ENCODE measurements at regions not wholly inside any gene's neighbourhood (a gene's known extent, or its start where the extent isn't known, plus 50 kb on each side); places are given as distances from the start of the nearest gene placed in this dataset.

- TF ChIP-seq, protein P1, sequence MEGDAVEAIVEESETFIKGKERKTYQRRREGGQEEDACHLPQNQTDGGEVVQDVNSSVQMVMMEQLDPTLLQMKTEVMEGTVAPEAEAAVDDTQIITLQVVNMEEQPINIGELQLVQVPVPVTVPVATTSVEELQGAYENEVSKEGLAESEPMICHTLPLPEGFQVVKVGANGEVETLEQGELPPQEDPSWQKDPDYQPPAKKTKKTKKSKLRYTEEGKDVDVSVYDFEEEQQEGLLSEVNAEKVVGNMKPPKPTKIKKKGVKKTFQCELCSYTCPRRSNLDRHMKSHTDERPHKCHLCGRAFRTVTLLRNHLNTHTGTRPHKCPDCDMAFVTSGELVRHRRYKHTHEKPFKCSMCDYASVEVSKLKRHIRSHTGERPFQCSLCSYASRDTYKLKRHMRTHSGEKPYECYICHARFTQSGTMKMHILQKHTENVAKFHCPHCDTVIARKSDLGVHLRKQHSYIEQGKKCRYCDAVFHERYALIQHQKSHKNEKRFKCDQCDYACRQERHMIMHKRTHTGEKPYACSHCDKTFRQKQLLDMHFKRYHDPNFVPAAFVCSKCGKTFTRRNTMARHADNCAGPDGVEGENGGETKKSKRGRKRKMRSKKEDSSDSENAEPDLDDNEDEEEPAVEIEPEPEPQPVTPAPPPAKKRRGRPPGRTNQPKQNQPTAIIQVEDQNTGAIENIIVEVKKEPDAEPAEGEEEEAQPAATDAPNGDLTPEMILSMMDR (IDR thresholded peaks at IDR 0.05; ENCODE audit: insufficient read depth in 1 of 2, low read depth in 1 of 2, low read length in 1 of 2, severe bottlenecking in 1 of 2, unreplicated experiment in 1 of 2): no peak
- DNase-seq: no peak
- Histone ChIP-seq H3K4me1 (no peaks in the 10 kb centered on the region), H3K9me3 (no peaks in the 10 kb centered on the region), H3K27me3 (replicated peaks; ENCODE audit: control insufficient read depth, insufficient read depth, low read length) (no peaks in the 10 kb centered on the region), H3K4me3 (ENCODE audit: low read depth, low read length) (no peak overlapping the region), H3K36me3 (ENCODE audit: control insufficient read depth, insufficient read depth, low read length) (no peaks in the 10 kb centered on the region)
- H3K27me3 Mint-ChIP-seq (ENCODE audit: insufficient read depth, unreplicated experiment): peaks cover 5% of the 10 kb centered on the region
- no peaks in the 10 kb centered on the region for H3K9me3 Mint-ChIP-seq (ENCODE audit: unreplicated experiment)
- H3K4me3 Mint-ChIP-seq (ENCODE audit: unreplicated experiment): no peak overlapping the region
- no TSS peak for BruUV-seq (replicated peaks)
- H3K4me1 Mint-ChIP-seq (ENCODE audit: low read depth, unreplicated experiment): no peaks in the 10 kb centered on the region
- intact Hi-C loops (cut with micrococcal nuclease; ENCODE audit: unreplicated experiment): no loop called here
- H3K36me3 Mint-ChIP-seq (ENCODE audit: insufficient read depth, unreplicated experiment): no peaks in the 10 kb centered on the region
- POLR2A ChIA-PET: no interaction called here
- H3K27ac Mint-ChIP-seq (ENCODE audit: unreplicated experiment): no peak overlapping the region
- CTCF ChIA-PET: no interaction called here
These were observed 407.3 kb downstream of the DMRT2 start for GRCh38 chr9:1457460-1457859.

- Histone ChIP-seq H3K9me3 (no peaks in the 10 kb centered on the region), H3K4me1 (no peaks in the 10 kb centered on the region), H3K4me3 (ENCODE audit: low read depth, low read length) (no peak overlapping the region), H3K27me3 (replicated peaks; ENCODE audit: control insufficient read depth, insufficient read depth, low read length) (no peaks in the 10 kb centered on the region), H3K36me3 (ENCODE audit: control insufficient read depth, insufficient read depth, low read length) (no peaks in the 10 kb centered on the region)
- Mint-ChIP-seq H3K27ac (ENCODE audit: unreplicated experiment) (no peak overlapping the region), H3K4me1 (ENCODE audit: low read depth, unreplicated experiment) (no peaks in the 10 kb centered on the region), H3K27me3 (ENCODE audit: insufficient read depth, unreplicated experiment) (peaks cover 5% of the 10 kb centered on the region), H3K4me3 (ENCODE audit: unreplicated experiment) (no peak overlapping the region), H3K36me3 (ENCODE audit: insufficient read depth, unreplicated experiment) (no peaks in the 10 kb centered on the region), H3K9me3 (ENCODE audit: unreplicated experiment) (no peaks in the 10 kb centered on the region)
- TF ChIP-seq, protein P1 (IDR thresholded peaks at IDR 0.05; ENCODE audit: insufficient read depth in 1 of 2, low read depth in 1 of 2, low read length in 1 of 2, severe bottlenecking in 1 of 2, unreplicated experiment in 1 of 2): no peak
- no TSS peak for BruUV-seq (replicated peaks)
- DNase-seq: peak in 1 of 2 experiments; percentile 1
- CTCF ChIA-PET: no interaction called here
- intact Hi-C loops (cut with micrococcal nuclease; ENCODE audit: unreplicated experiment): no loop called here
- POLR2A ChIA-PET: no interaction called here
These were observed 408.3 kb downstream of the DMRT2 start for GRCh38 chr9:1458503-1458902.

GRCh38 chr9:1460143-1460769 is 410.1 kb downstream of the DMRT2 start:
- H3K4me1 Mint-ChIP-seq (ENCODE audit: low read depth, unreplicated experiment): no peaks in the 10 kb centered on the region
- H3K4me1 ChIP-seq: no peaks in the 10 kb centered on the region
- peak in 1 of 2 experiments; percentile 29 for DNase-seq
- H3K36me3 ChIP-seq (ENCODE audit: control insufficient read depth, insufficient read depth, low read length): no peaks in the 10 kb centered on the region
- no peaks in the 10 kb centered on the region for H3K27me3 ChIP-seq (replicated peaks; ENCODE audit: control insufficient read depth, insufficient read depth, low read length)
- no peak overlapping the region for H3K27ac Mint-ChIP-seq (ENCODE audit: unreplicated experiment)
- no peak overlapping the region for H3K4me3 Mint-ChIP-seq (ENCODE audit: unreplicated experiment)
- ChIA-PET CTCF (no interaction called here), POLR2A (no interaction called here)
- intact Hi-C loops (cut with micrococcal nuclease; ENCODE audit: unreplicated experiment): loop anchor here (1.0 kb wide), 3 partner anchors 68 to 160 kb away; no protein-coding TSS in a partner anchor
- H3K4me3 ChIP-seq (ENCODE audit: low read depth, low read length): no peak overlapping the region
- TF ChIP-seq, protein P1 (IDR thresholded peaks at IDR 0.05; ENCODE audit: insufficient read depth in 1 of 2, low read depth in 1 of 2, low read length in 1 of 2, severe bottlenecking in 1 of 2, unreplicated experiment in 1 of 2): peak; percentile 56 to 57
- no TSS peak for BruUV-seq (replicated peaks)
- no peaks in the 10 kb centered on the region for H3K9me3 ChIP-seq
- no peaks in the 10 kb centered on the region for H3K36me3 Mint-ChIP-seq (ENCODE audit: insufficient read depth, unreplicated experiment)
- no peaks in the 10 kb centered on the region for H3K9me3 Mint-ChIP-seq (ENCODE audit: unreplicated experiment)
- H3K27me3 Mint-ChIP-seq (ENCODE audit: insufficient read depth, unreplicated experiment): peaks cover 5% of the 10 kb centered on the region

Measured in Caco-2 (cell line).